Neural progenitor cell (in vitro differentiated cells): ENCODE measurements at regions not wholly inside any gene's neighbourhood (a gene's known extent, or its start where the extent isn't known, plus 50 kb on each side); places are given as distances from the start of the nearest gene placed in this dataset.

ENCODE experiments used
- EZH2 ChIP-seq: fragments of 200-600 bp; sonication (generic); IDR thresholded peaks from 2 replicates; pipeline ENCODE4 v1.6.1; 2017; ENCODE audit warnings: antibody characterized with exemption, mild to moderate bottlenecking, moderate library complexity
- TF ChIP-seq, protein P1 (sequence below): fragments of 200-600 bp; sonication (generic); IDR thresholded peaks from 2 replicates; pipeline ENCODE4 v1.5.1; 2017; ENCODE audit warnings: antibody characterized with exemption, mild to moderate bottlenecking

DNA sequence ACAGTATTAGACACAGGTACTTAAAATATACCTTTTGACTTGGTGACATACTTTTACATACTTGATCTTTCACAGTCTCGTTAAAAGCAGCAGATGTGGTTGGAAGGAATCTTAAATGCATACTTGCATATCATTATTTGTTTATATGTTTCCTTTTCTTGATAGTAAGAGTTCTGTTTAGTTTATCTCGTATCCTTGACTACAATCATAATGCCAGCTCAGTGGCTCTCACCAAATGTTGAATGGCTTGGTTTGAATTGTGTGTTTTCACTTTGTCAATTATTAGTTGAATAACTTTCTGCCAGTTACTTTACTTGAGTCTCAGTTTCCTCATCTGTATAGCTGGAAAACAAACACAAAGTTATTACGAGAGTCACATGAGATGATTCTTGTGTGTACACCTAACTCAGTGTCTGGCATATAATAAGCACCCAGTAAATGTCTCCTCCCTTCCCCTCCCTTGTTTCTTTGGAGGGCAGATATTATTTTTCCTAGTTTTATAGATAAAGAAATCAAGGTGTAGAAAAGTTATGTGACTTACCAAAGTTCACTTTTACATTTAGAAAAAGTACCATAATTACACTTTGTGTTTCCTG lies 131.6 kb upstream of the IVNS1ABP start:
- TF ChIP-seq, protein P1, sequence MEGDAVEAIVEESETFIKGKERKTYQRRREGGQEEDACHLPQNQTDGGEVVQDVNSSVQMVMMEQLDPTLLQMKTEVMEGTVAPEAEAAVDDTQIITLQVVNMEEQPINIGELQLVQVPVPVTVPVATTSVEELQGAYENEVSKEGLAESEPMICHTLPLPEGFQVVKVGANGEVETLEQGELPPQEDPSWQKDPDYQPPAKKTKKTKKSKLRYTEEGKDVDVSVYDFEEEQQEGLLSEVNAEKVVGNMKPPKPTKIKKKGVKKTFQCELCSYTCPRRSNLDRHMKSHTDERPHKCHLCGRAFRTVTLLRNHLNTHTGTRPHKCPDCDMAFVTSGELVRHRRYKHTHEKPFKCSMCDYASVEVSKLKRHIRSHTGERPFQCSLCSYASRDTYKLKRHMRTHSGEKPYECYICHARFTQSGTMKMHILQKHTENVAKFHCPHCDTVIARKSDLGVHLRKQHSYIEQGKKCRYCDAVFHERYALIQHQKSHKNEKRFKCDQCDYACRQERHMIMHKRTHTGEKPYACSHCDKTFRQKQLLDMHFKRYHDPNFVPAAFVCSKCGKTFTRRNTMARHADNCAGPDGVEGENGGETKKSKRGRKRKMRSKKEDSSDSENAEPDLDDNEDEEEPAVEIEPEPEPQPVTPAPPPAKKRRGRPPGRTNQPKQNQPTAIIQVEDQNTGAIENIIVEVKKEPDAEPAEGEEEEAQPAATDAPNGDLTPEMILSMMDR, result no peak
- no peak for TF ChIP-seq EZH2
